HCT116 (cell line): ENCODE measurements at regions not wholly inside any gene's neighbourhood (a gene's known extent, or its start where the extent isn't known, plus 50 kb on each side); places are given as distances from the start of the nearest gene placed in this dataset.

Experiments used
- ATAC-seq: fragments of 200-7000 bp; cut with Tn5 transposase; 2 replicates; pipeline ENCODE4 v1.9.1; 2020; ENCODE audit warnings: mild to moderate bottlenecking, moderate library complexity
- BruUV-seq: library from RNA; stranded (reverse); fragments of 400-500 nt; replicated peaks from 2 replicates; lab custom pipeline; 2021; lab: Mats Ljungman, UMichigan
- CTCF ChIA-PET: fragments of 300-600 bp; sonication (Branson Sonifier 250); formaldehyde crosslinking; loops from one replicate; lab custom pipeline; 2021; ENCODE audit warnings: antibody characterized with exemption; lab: Charles Lee
- POLR2A ChIA-PET: fragments of 300-600, 350-600 bp; sonication (Branson Sonifier 250); formaldehyde crosslinking; loops from one replicate; lab custom pipeline; 2021; ENCODE audit warnings: antibody characterized with exemption; lab: Charles Lee
- RAD21 ChIA-PET, 2 experiments: fragments of 300-600 bp; sonication (Branson Sonifier 250); formaldehyde crosslinking; loops; one replicate each; lab custom pipeline; 2023; ENCODE audit warnings: low total read pairs in 2 of 2; ENCODE audit not compliant: uncharacterized antibody in 2 of 2, unreplicated experiment in 2 of 2, low non-redundant PET in 1 of 2; lab: Charles Lee
- DNase-seq: peaks from one replicate; pipeline ENCODE4 v3.0.0-alpha.2; 2010; ENCODE audit warnings: low read depth, low spot score
- H2AFZ ChIP-seq: fragments of 200-600 bp; shearing (Covaris generic), sonication (generic); 2 replicates; pipeline ENCODE4 v1.6.1; 2017; ENCODE audit warnings: low read depth, mixed run types, mixed read lengths, antibody characterized with exemption, low read length; ENCODE audit not compliant: poor library complexity, severe bottlenecking
- H3K27ac ChIP-seq: 2 replicates; pipeline ENCODE4 v1.5.1; 2012; ENCODE audit warnings: low read depth, low read length
- H3K27me3 ChIP-seq: fragments of 200-600 bp; sonication (generic); 2 replicates; pipeline ENCODE4 v1.6.1; 2016; ENCODE audit warnings: mixed run types, low read length, mixed read lengths; ENCODE audit not compliant: insufficient read depth
- H3K36me3 ChIP-seq, 2 experiments: fragments of 200-500 bp in 1 of 2; fragments of 200-600 bp in 1 of 2; sonication (Bioruptor generic) in 1 of 2; sonication (generic) in 1 of 2; 2 replicates each; pipeline versions ENCODE4 v1.5.1 to v1.6.1; 2014 to 2016; ENCODE audit warnings: low read length in 2 of 2, inconsistent platforms in 1 of 2, mixed read lengths in 1 of 2, mixed run types in 1 of 2; ENCODE audit not compliant: insufficient read depth in 2 of 2, control insufficient read depth in 1 of 2
- H3K4me1 ChIP-seq, 2 experiments: fragments of 200-600 bp in 1 of 2; sonication (generic) in 1 of 2; 2 replicates each; pipeline versions ENCODE4 v1.5.1 to v1.6.1; 2012 to 2017; ENCODE audit warnings: low read length in 2 of 2, inconsistent platforms in 1 of 2, mild to moderate bottlenecking in 1 of 2, mixed read lengths in 1 of 2, mixed run types in 1 of 2, moderate library complexity in 1 of 2; ENCODE audit not compliant: insufficient read depth in 2 of 2, control insufficient read depth in 1 of 2
- H3K4me2 ChIP-seq: fragments of 200-600 bp; sonication (generic); 2 replicates; pipeline ENCODE4 v1.6.1; 2017; ENCODE audit warnings: mixed run types, low read length, mixed read lengths
- H3K4me3 ChIP-seq, 2 experiments: fragments of 200-600 bp in 1 of 2; sonication (generic) in 1 of 2; replicated peaks in 1 of 2; 2 replicates each; pipeline ENCODE4 v1.5.1; 2011 to 2016; ENCODE audit warnings: low read length in 2 of 2, control low read depth in 1 of 2, low read depth in 1 of 2, mild to moderate bottlenecking in 1 of 2, mixed read lengths in 1 of 2, mixed run types in 1 of 2
- H3K79me2 ChIP-seq: fragments of 200-600 bp; sonication (generic); 2 replicates; pipeline ENCODE4 v1.6.1; 2017; ENCODE audit warnings: mild to moderate bottlenecking, mixed run types, low read length, moderate library complexity, mixed read lengths; ENCODE audit not compliant: insufficient read depth
- H3K9ac ChIP-seq: fragments of 200-600 bp; sonication (generic); 2 replicates; pipeline ENCODE4 v1.6.1; 2016; ENCODE audit warnings: low read length, mixed read lengths
- H3K9me2 ChIP-seq: fragments of 200-600 bp; sonication (generic), shearing (Covaris generic); 2 replicates; pipeline ENCODE4 v1.6.1; 2017; ENCODE audit warnings: mixed run types, mild to moderate bottlenecking, moderate library complexity; ENCODE audit not compliant: insufficient read depth
- H3K9me3 ChIP-seq, 2 experiments: fragments of 200-500 bp in 1 of 2; fragments of 200-600 bp in 1 of 2; sonication (Bioruptor generic) in 1 of 2; sonication (generic) in 1 of 2; 2 replicates each; pipeline ENCODE4 v1.6.1; 2014 to 2017; ENCODE audit warnings: low read length in 2 of 2, mixed read lengths in 2 of 2, inconsistent platforms in 1 of 2, low read depth in 1 of 2, mild to moderate bottlenecking in 1 of 2, mixed run types in 1 of 2, moderate library complexity in 1 of 2; ENCODE audit not compliant: control insufficient read depth in 1 of 2, insufficient read depth in 1 of 2
- H4K20me1 ChIP-seq: fragments of 200-600 bp; sonication (generic), shearing (Covaris generic); 2 replicates; pipeline ENCODE4 v1.6.1; 2017; ENCODE audit warnings: mixed run types, mild to moderate bottlenecking, moderate library complexity; ENCODE audit not compliant: insufficient read depth
- ATF3 ChIP-seq: IDR thresholded peaks from 2 replicates; pipeline ENCODE4 v1.6.1; 2012
- CBX3 ChIP-seq: IDR thresholded peaks from 2 replicates; pipeline ENCODE4 v1.6.1; 2012; ENCODE audit warnings: low read depth
- EGR1 ChIP-seq: IDR thresholded peaks from 2 replicates; pipeline ENCODE4 v1.6.1; 2012; ENCODE audit warnings: low read depth
- ELF1 ChIP-seq: IDR thresholded peaks from 2 replicates; pipeline ENCODE4 v1.6.1; 2012; ENCODE audit warnings: low read depth, borderline replicate concordance
- EZH2 ChIP-seq: fragments of 200-600 bp; sonication (generic); IDR thresholded peaks from 2 replicates; pipeline ENCODE4 v1.6.1; 2017; ENCODE audit warnings: antibody characterized with exemption, mixed run types
- FOSL1 ChIP-seq: IDR thresholded peaks from 2 replicates; pipeline ENCODE4 v1.6.1; 2012; ENCODE audit warnings: low read depth
- JUND ChIP-seq: IDR thresholded peaks from 2 replicates; pipeline ENCODE4 v1.6.1; 2012
- POLR2A ChIP-seq: IDR thresholded peaks from 2 replicates; pipeline ENCODE4 v1.7.0; 2011; ENCODE audit warnings: borderline replicate concordance; ENCODE audit not compliant: insufficient read depth, insufficient read length; ENCODE audit errors: extremely low read depth
- POLR2AphosphoS5 ChIP-seq: IDR thresholded peaks from 2 replicates; pipeline ENCODE4 v1.6.1; 2011; ENCODE audit warnings: mild to moderate bottlenecking, low read depth, low read length, moderate library complexity
- RAD21 ChIP-seq: IDR thresholded peaks from 2 replicates; pipeline ENCODE4 v1.6.1; 2012; ENCODE audit warnings: low read depth, mild to moderate bottlenecking
- SIN3A ChIP-seq: IDR thresholded peaks from 2 replicates; pipeline ENCODE4 v1.6.1; 2012; ENCODE audit warnings: low read depth
- SP1 ChIP-seq: IDR thresholded peaks from 2 replicates; pipeline ENCODE4 v1.6.1; 2012; ENCODE audit warnings: low read depth
- TCF7L2 ChIP-seq: IDR thresholded peaks from 2 replicates; pipeline ENCODE4 v1.7.0; 2011; ENCODE audit warnings: borderline replicate concordance, inconsistent platforms; ENCODE audit not compliant: insufficient read depth, insufficient read length; ENCODE audit errors: extremely low read depth
- YY1 ChIP-seq: IDR thresholded peaks from 2 replicates; pipeline ENCODE4 v1.6.1; 2011; ENCODE audit warnings: low read length, low read depth, moderate library complexity, mild to moderate bottlenecking; ENCODE audit not compliant: insufficient replicate concordance; ENCODE audit errors: extremely low read depth
- ZBTB33 ChIP-seq: IDR thresholded peaks from 2 replicates; pipeline ENCODE4 v1.6.1; 2011; ENCODE audit warnings: mild to moderate bottlenecking, low read length, moderate library complexity; ENCODE audit not compliant: insufficient replicate concordance; ENCODE audit errors: extremely low read depth
- ZFX ChIP-seq: fragments of 450-650 bp; IDR thresholded peaks from 2 replicates; pipeline ENCODE4 v1.6.1; 2017
- ZNF274 ChIP-seq: fragments of 200-500 bp; sonication (Bioruptor generic); IDR thresholded peaks from 2 replicates; pipeline ENCODE4 v1.6.1; 2014; ENCODE audit warnings: mild to moderate bottlenecking, low read depth, low read length, inconsistent platforms
- intact Hi-C: fragments of 100-400 bp; cut with micrococcal nuclease; formaldehyde crosslinking; loops from 2 replicates; pipeline ENCODE4 v1.10.0; 2022
- TF ChIP-seq, protein P1 (sequence below): IDR thresholded peaks from 2 replicates; pipeline ENCODE4 v1.6.1; 2012; ENCODE audit warnings: low read depth

GRCh38 chr17:441155-441950 is 88.7 kb upstream of the RPH3AL start:
- ChIA-PET CTCF (no interaction called here), RAD21 (no interaction called here), POLR2A (no interaction called here)
- peaks cover 5 to 6% of the 10 kb centered on the region in 2 experiments; a peak in 1 of 4 replicates for H3K9me3 ChIP-seq
- no peaks in the 10 kb centered on the region for H3K79me2 ChIP-seq
- no peak overlapping the region; the same call in 1 of the 2 replicates for H3K27ac ChIP-seq
- no peaks in the 10 kb centered on the region for H4K20me1 ChIP-seq
- no peaks in the 10 kb centered on the region for H3K9me2 ChIP-seq
- no TSS peak for BruUV-seq
- no peaks in the 10 kb centered on the region for H3K4me1 ChIP-seq
- H3K36me3 ChIP-seq = peaks cover 9 to 10% of the 10 kb centered on the region in 2 experiments; a peak in 3 of 4 replicates
- ATAC-seq (no peak), DNase-seq (no peak)
- no peaks in the 10 kb centered on the region for H3K27me3 ChIP-seq
- H3K9ac ChIP-seq = no peak overlapping the region
- H3K4me2 ChIP-seq = no peak overlapping the region
- H3K4me3 ChIP-seq = no peak overlapping the region
- no peak overlapping the region for H2AFZ ChIP-seq
- TF ChIP-seq, protein P1, sequence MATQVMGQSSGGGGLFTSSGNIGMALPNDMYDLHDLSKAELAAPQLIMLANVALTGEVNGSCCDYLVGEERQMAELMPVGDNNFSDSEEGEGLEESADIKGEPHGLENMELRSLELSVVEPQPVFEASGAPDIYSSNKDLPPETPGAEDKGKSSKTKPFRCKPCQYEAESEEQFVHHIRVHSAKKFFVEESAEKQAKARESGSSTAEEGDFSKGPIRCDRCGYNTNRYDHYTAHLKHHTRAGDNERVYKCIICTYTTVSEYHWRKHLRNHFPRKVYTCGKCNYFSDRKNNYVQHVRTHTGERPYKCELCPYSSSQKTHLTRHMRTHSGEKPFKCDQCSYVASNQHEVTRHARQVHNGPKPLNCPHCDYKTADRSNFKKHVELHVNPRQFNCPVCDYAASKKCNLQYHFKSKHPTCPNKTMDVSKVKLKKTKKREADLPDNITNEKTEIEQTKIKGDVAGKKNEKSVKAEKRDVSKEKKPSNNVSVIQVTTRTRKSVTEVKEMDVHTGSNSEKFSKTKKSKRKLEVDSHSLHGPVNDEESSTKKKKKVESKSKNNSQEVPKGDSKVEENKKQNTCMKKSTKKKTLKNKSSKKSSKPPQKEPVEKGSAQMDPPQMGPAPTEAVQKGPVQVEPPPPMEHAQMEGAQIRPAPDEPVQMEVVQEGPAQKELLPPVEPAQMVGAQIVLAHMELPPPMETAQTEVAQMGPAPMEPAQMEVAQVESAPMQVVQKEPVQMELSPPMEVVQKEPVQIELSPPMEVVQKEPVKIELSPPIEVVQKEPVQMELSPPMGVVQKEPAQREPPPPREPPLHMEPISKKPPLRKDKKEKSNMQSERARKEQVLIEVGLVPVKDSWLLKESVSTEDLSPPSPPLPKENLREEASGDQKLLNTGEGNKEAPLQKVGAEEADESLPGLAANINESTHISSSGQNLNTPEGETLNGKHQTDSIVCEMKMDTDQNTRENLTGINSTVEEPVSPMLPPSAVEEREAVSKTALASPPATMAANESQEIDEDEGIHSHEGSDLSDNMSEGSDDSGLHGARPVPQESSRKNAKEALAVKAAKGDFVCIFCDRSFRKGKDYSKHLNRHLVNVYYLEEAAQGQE = no peak
- TF ChIP-seq YY1 (no peak), ZNF274 (no peak), SIN3A (no peak), ZBTB33 (no peak), TCF7L2 (no peak), EZH2 (no peak), POLR2A (no peak), SP1 (no peak), POLR2AphosphoS5 (no peak), ATF3 (no peak), FOSL1 (no peak), CBX3 (no peak), JUND (no peak), ELF1 (no peak), ZFX (no peak), EGR1 (no peak), RAD21 (no peak)
- intact Hi-C loops = no loop called here
